B cell (primary cell): ENCODE measurements at regions not wholly inside any gene's neighbourhood (a gene's known extent, or its start where the extent isn't known, plus 50 kb on each side); places are given as distances from the start of the nearest gene placed in this dataset.

Experiments
- EZH2 ChIP-seq: IDR thresholded peaks from 2 replicates; pipeline ENCODE4 v1.6.1; 2012; ENCODE audit warnings: borderline replicate concordance, low read depth, mild to moderate bottlenecking, moderate library complexity, low read length; ENCODE audit not compliant: insufficient read depth, poor library complexity, severe bottlenecking
- TF ChIP-seq, protein P1 (sequence below): fragments of 200-600 bp; IDR thresholded peaks from one replicate; pipeline ENCODE4 v1.8.0; 2022; ENCODE audit warnings: antibody characterized with exemption, mild to moderate bottlenecking

DNA sequence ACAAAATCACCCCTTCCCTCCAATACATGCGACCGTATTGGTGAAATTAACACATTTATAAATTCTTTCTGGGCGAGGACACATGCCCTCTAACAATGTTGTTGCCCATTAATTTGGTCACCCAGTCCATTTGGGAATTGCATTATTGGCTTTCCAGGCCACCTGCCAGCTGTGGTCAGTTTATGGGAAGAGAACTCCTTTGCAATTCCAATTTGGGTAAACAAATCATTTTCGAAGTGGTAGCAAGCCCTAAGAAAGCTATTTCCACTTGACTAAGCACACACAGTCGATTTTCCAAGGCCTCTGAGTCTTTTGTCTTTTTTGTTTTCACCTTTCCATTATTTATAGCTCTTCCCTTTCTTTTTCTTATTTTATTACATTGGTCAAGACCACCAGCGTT, 362.3 kb upstream of the RGMA start:
- TF ChIP-seq EZH2, result no peak
- TF ChIP-seq, protein P1, sequence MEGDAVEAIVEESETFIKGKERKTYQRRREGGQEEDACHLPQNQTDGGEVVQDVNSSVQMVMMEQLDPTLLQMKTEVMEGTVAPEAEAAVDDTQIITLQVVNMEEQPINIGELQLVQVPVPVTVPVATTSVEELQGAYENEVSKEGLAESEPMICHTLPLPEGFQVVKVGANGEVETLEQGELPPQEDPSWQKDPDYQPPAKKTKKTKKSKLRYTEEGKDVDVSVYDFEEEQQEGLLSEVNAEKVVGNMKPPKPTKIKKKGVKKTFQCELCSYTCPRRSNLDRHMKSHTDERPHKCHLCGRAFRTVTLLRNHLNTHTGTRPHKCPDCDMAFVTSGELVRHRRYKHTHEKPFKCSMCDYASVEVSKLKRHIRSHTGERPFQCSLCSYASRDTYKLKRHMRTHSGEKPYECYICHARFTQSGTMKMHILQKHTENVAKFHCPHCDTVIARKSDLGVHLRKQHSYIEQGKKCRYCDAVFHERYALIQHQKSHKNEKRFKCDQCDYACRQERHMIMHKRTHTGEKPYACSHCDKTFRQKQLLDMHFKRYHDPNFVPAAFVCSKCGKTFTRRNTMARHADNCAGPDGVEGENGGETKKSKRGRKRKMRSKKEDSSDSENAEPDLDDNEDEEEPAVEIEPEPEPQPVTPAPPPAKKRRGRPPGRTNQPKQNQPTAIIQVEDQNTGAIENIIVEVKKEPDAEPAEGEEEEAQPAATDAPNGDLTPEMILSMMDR, result no peak
